ENCODE measurements at regions not wholly inside any gene's neighbourhood (a gene's known extent, or its start where the extent isn't known, plus 50 kb on each side); places are given as distances from the start of the nearest gene placed in this dataset.

GRCh38 chr9:87193925-87194868 is 246.9 kb upstream of the GAS1 start:
- TF ChIP-seq EZH2 (IDR thresholded peaks at IDR 0.05; ENCODE audit: insufficient read depth, poor library complexity, severe bottlenecking) = no peak
- no peak for TF ChIP-seq EZH2phosphoT487 (IDR thresholded peaks at IDR 0.05; ENCODE audit: insufficient read depth, low read depth)
